ENCODE measurements at regions not wholly inside any gene's neighbourhood (a gene's known extent, or its start where the extent isn't known, plus 50 kb on each side); places are given as distances from the start of the nearest gene placed in this dataset.

DNA sequence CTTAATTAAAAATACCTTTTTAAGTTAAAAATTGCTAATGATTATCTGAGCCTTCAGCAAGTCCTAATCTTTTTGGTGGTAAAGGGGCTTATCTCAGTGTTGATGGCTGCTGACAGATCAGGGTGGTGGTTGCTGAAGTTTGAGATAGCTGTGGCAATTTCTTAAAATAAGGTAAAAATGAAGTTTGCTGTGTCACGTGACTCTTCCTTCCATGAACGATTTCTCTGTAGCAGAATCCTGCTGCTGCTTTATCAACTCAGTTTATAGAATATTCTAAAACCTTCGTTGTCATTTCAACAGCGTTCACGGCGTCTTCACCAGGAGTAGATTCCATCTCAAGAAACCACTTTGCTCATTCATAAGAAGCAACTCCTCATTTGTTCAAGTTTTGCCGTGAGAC lies 110.1 kb downstream of the SUCNR1 start:
- H3K9ac ChIP-seq (ENCODE audit: low read depth, low read length) = no peak overlapping the region
- no peaks in the 10 kb centered on the region for H4K20me1 ChIP-seq (ENCODE audit: insufficient read depth, low read length)
- H3K27ac ChIP-seq (ENCODE audit: low read length) = no peak overlapping the region
- H3K4me1 ChIP-seq (ENCODE audit: insufficient read depth, low read length) = no peaks in the 10 kb centered on the region
- DNase-seq = no peak
- no peak for TF ChIP-seq EZH2 (IDR thresholded peaks at IDR 0.05; ENCODE audit: borderline replicate concordance, low read depth, low read length, severe bottlenecking)
- no peak for TF ChIP-seq CTCF (IDR thresholded peaks at IDR 0.05; ENCODE audit: borderline replicate concordance, extremely low read depth, low read length, poor library complexity, severe bottlenecking)
- H3K4me3 ChIP-seq (ENCODE audit: low read depth in 1 of 2, low read length in 2 of 2) = no peak overlapping the region
- H3K36me3 ChIP-seq (ENCODE audit: insufficient read depth, low read length) = no peaks in the 10 kb centered on the region
- no peak overlapping the region for H3K4me2 ChIP-seq (ENCODE audit: insufficient read depth, low read length)
- no peaks in the 10 kb centered on the region for H3K79me2 ChIP-seq (ENCODE audit: insufficient read depth, low read length)
- H2AFZ ChIP-seq (ENCODE audit: low read depth, low read length) = no peak overlapping the region
- H3K9me3 ChIP-seq (ENCODE audit: insufficient read depth, low read length, severe bottlenecking) = no peaks in the 10 kb centered on the region
- H3K27me3 ChIP-seq (ENCODE audit: insufficient read depth, low read length, poor library complexity) = no peaks in the 10 kb centered on the region
- ATAC-seq (ENCODE audit: insufficient read depth, low read depth) = no peak

DNA sequence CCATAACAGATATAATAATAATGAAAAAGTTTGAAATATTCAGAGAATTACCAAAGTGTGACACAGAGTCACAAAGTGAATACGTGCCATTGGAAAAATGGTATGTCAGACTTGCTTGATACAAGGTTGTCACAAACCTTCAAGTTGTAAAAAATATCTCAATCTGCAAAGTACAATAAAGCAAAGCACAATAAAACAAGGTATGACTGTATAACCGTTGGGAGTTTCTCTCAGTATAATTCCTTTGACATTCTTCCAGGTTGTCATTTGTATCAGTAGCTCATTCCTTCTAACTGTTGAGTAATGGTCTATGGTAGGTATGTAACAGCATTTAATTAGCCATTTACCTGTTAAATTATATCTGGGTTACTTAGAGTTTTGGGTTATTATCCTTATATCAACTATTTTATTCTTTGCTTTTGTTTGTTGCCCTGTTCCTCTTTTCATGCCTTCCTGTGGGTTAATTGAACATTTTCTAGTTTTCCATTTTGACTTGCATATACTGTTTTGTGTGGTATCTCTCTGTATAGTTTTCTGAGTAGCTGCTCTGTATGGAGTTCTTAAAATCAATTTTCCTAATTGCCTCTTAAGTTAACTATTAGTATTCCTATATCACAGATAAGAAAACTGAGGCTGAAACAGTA lies 112.5 kb downstream of the SUCNR1 start:
- no peak overlapping the region for H3K4me2 ChIP-seq (ENCODE audit: insufficient read depth, low read length)
- ATAC-seq (ENCODE audit: insufficient read depth, low read depth) = no peak
- H3K27me3 ChIP-seq (ENCODE audit: insufficient read depth, low read length, poor library complexity) = no peaks in the 10 kb centered on the region
- no peak for TF ChIP-seq EZH2 (IDR thresholded peaks at IDR 0.05; ENCODE audit: borderline replicate concordance, low read depth, low read length, severe bottlenecking)
- no peak for TF ChIP-seq CTCF (IDR thresholded peaks at IDR 0.05; ENCODE audit: borderline replicate concordance, extremely low read depth, low read length, poor library complexity, severe bottlenecking)
- H3K4me3 ChIP-seq (ENCODE audit: low read depth in 1 of 2, low read length in 2 of 2) = no peak overlapping the region
- no peaks in the 10 kb centered on the region for H3K4me1 ChIP-seq (ENCODE audit: insufficient read depth, low read length)
- H2AFZ ChIP-seq (ENCODE audit: low read depth, low read length) = no peak overlapping the region
- DNase-seq = no peak
- H3K79me2 ChIP-seq (ENCODE audit: insufficient read depth, low read length) = no peaks in the 10 kb centered on the region
- H3K9me3 ChIP-seq (ENCODE audit: insufficient read depth, low read length, severe bottlenecking) = no peaks in the 10 kb centered on the region
- H3K9ac ChIP-seq (ENCODE audit: low read depth, low read length) = no peak overlapping the region
- no peak overlapping the region for H3K27ac ChIP-seq (ENCODE audit: low read length)
- H3K36me3 ChIP-seq (ENCODE audit: insufficient read depth, low read length) = no peaks in the 10 kb centered on the region
- H4K20me1 ChIP-seq (ENCODE audit: insufficient read depth, low read length) = no peaks in the 10 kb centered on the region

DNA sequence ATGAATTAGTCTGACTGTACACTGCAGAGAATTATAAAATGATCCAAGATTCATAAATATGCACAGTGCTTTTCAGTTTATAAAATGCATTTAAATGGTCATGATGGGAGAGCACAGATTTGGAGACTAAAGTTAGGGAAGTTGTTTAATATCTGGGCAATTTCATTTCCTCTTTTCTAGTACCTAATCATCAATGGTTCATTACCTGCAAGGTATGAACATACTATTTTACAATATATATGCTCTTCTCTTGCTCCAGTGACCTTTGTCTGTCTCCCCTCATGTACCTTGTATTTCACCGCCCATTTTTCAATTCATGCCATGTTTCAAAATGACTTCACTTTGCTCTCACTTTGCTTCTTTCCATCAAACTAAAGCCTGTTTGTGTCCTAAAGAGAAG lies 114.5 kb downstream of the SUCNR1 start:
- Histone ChIP-seq H2AFZ (ENCODE audit: low read depth, low read length) (no peak overlapping the region), H3K4me1 (ENCODE audit: insufficient read depth, low read length) (no peaks in the 10 kb centered on the region), H3K4me2 (ENCODE audit: insufficient read depth, low read length) (no peak overlapping the region), H3K4me3 (ENCODE audit: low read depth in 1 of 2, low read length in 2 of 2) (no peak overlapping the region), H3K79me2 (ENCODE audit: insufficient read depth, low read length) (no peaks in the 10 kb centered on the region), H3K9ac (ENCODE audit: low read depth, low read length) (no peak overlapping the region), H4K20me1 (ENCODE audit: insufficient read depth, low read length) (no peaks in the 10 kb centered on the region), H3K27ac (ENCODE audit: low read length) (no peak overlapping the region), H3K36me3 (ENCODE audit: insufficient read depth, low read length) (no peaks in the 10 kb centered on the region), H3K27me3 (ENCODE audit: insufficient read depth, low read length, poor library complexity) (no peaks in the 10 kb centered on the region), H3K9me3 (ENCODE audit: insufficient read depth, low read length, severe bottlenecking) (no peaks in the 10 kb centered on the region)
- no peak for TF ChIP-seq EZH2 (IDR thresholded peaks at IDR 0.05; ENCODE audit: borderline replicate concordance, low read depth, low read length, severe bottlenecking)
- no peak for TF ChIP-seq CTCF (IDR thresholded peaks at IDR 0.05; ENCODE audit: borderline replicate concordance, extremely low read depth, low read length, poor library complexity, severe bottlenecking)
- ATAC-seq (ENCODE audit: insufficient read depth, low read depth) = no peak
- DNase-seq = no peak

All from DND-41 (cell line).